ENCODE measurements at regions not wholly inside any gene's neighbourhood (a gene's known extent, or its start where the extent isn't known, plus 50 kb on each side); places are given as distances from the start of the nearest gene placed in this dataset.

GRCh38 chr6:21898107-21898796 lies 304.7 kb downstream of the SOX4 start:
- Histone ChIP-seq H3K9ac (ENCODE audit: extremely low read depth, insufficient read length, low read length) (no peak overlapping the region), H2AK5ac (ENCODE audit: insufficient read length, low read length) (no peak overlapping the region), H2BK15ac (ENCODE audit: low read depth, low read length) (no peak overlapping the region), H3K23ac (ENCODE audit: insufficient read length, low read depth, low read length) (no peak overlapping the region), H3K27me3 (ENCODE audit: insufficient read depth, low read length) (no peaks in the 10 kb centered on the region), H3K79me2 (ENCODE audit: insufficient read depth, low read length) (peaks cover 2% of the 10 kb centered on the region; the same call in 1 of the 2 replicates), H3K4ac (ENCODE audit: low read depth, low read length) (no peak overlapping the region), H3K27ac (ENCODE audit: insufficient read length, low read depth, low read length) (no peak overlapping the region), H4K8ac (replicated peaks; ENCODE audit: insufficient read length, low read depth, low read length) (no peak overlapping the region), H3K56ac (ENCODE audit: insufficient read length, low read depth, low read length) (no peak overlapping the region), H3K4me2 (ENCODE audit: insufficient read depth, insufficient read length, low read length) (no peak overlapping the region), H2BK120ac (ENCODE audit: low read depth, low read length, poor library complexity, severe bottlenecking) (no peak overlapping the region), H3K18ac (ENCODE audit: insufficient read length, low read depth, low read length) (no peak overlapping the region), H3K14ac (ENCODE audit: insufficient read depth, low read length) (no peak overlapping the region), H2BK20ac (ENCODE audit: low read depth, low read length, poor library complexity, severe bottlenecking) (no peak overlapping the region), H3K79me1 (ENCODE audit: insufficient read depth, low read depth, low read length, poor library complexity, severe bottlenecking) (no peaks in the 10 kb centered on the region), H2BK12ac (ENCODE audit: insufficient read length, low read depth, low read length) (no peak overlapping the region), H4K20me1 (ENCODE audit: control insufficient read depth, insufficient read depth, insufficient read length) (no peaks in the 10 kb centered on the region), H3K23me2 (ENCODE audit: insufficient read length, low read depth, low read length, poor library complexity, severe bottlenecking) (no peaks in the 10 kb centered on the region), H3T11ph (ENCODE audit: low read length) (no peak overlapping the region), H3K4me1 (ENCODE audit: insufficient read depth, low read length) (no peaks in the 10 kb centered on the region), H4K5ac (ENCODE audit: insufficient read length, low read depth, low read length) (no peak overlapping the region), H2BK5ac (ENCODE audit: insufficient read length, low read length) (no peak overlapping the region), H4K91ac (ENCODE audit: insufficient read length, low read depth, low read length) (no peak overlapping the region), H2AFZ (ENCODE audit: low read length) (no peak overlapping the region), H3K9me3 (ENCODE audit: control insufficient read depth, low read depth, low read length) (no peaks in the 10 kb centered on the region)
- Mint-ChIP-seq H3K4me3 (no peak overlapping the region), H3K27me3 (ENCODE audit: low read depth) (no peaks in the 10 kb centered on the region), H3K4me1 (peaks cover 16 to 17% of the 10 kb centered on the region in 2 experiments), H3K36me3 (ENCODE audit: insufficient read depth in 1 of 3, low read depth in 3 of 3) (peaks cover 0 to 10% (median 10%) of the 10 kb centered on the region in 3 experiments; a peak in 3 of 7 replicates), H3K9me3 (no peaks in the 10 kb centered on the region), H3K27ac (peak overlapping the region in 1 of 3 experiments; percentile 38; a peak in 1 of 7 replicates)
- no CpG with 5 or more reads among the region's 5 CpGs for WGBS (ENCODE audit: extremely low coverage, insufficient read length, low lambda C conversion rate)
- DNase-seq = no peak
- TF ChIP-seq CTCF (conservative IDR thresholded peaks at IDR 0.05) = no peak
